Glutamatergic neuron (in vitro differentiated cells): ENCODE measurements at regions not wholly inside any gene's neighbourhood (a gene's known extent, or its start where the extent isn't known, plus 50 kb on each side); places are given as distances from the start of the nearest gene placed in this dataset.
"Not testable (repeated sequence)": the region's sequence is repeated elsewhere in the genome, so short reads cannot be mapped to it uniquely, and the experiment has no call there.

ENCODE experiments used
- DNase-seq: peaks from one replicate; pipeline ENCODE4 v3.0.0; 2022
- H3K27ac Mint-ChIP-seq: one replicate; pipeline ENCODE4 v1.8.0; 2020; ENCODE audit warnings: mild to moderate bottlenecking, mixed read lengths, inconsistent platforms; ENCODE audit not compliant: unreplicated experiment
- H3K27me3 Mint-ChIP-seq: one replicate; pipeline ENCODE4 v1.8.0; 2020; ENCODE audit warnings: mild to moderate bottlenecking, moderate library complexity, mixed read lengths, inconsistent platforms; ENCODE audit not compliant: unreplicated experiment
- H3K36me3 Mint-ChIP-seq: one replicate; pipeline ENCODE4 v1.8.0; 2020; ENCODE audit warnings: mild to moderate bottlenecking, mixed read lengths, inconsistent platforms; ENCODE audit not compliant: unreplicated experiment
- H3K4me1 Mint-ChIP-seq: one replicate; pipeline ENCODE4 v1.8.0; 2020; ENCODE audit warnings: mild to moderate bottlenecking, low read depth, mixed read lengths, inconsistent platforms; ENCODE audit not compliant: unreplicated experiment
- H3K4me3 Mint-ChIP-seq: one replicate; pipeline ENCODE4 v1.8.0; 2020; ENCODE audit warnings: mild to moderate bottlenecking, mixed read lengths, inconsistent platforms; ENCODE audit not compliant: unreplicated experiment
- H3K9me3 Mint-ChIP-seq: one replicate; pipeline ENCODE4 v1.8.0; 2020; ENCODE audit warnings: mild to moderate bottlenecking, moderate library complexity, mixed read lengths, inconsistent platforms; ENCODE audit not compliant: unreplicated experiment
- CTCF ChIP-seq: fragments of 200-600 bp; sonication (generic); IDR thresholded peaks from one replicate; pipeline ENCODE4 v1.5.0; 2021; ENCODE audit not compliant: partially characterized antibody, unreplicated experiment

- H3K9me3 Mint-ChIP-seq, result no peaks in the 10 kb centered on the region
- DNase-seq, result no peak
- no peaks in the 10 kb centered on the region for H3K4me1 Mint-ChIP-seq
- H3K27me3 Mint-ChIP-seq, result no peaks in the 10 kb centered on the region
- no peak for TF ChIP-seq CTCF
- H3K27ac Mint-ChIP-seq, result no peak overlapping the region
- H3K4me3 Mint-ChIP-seq, result no peak overlapping the region
- H3K36me3 Mint-ChIP-seq, result no peaks in the 10 kb centered on the region
These were observed 758.3 kb upstream of the DEFB115 start for GRCh38 chr20:30499123-30499522.

GRCh38 chr20:30499716-30500446, 757.6 kb upstream of the DEFB115 start:
- H3K27ac Mint-ChIP-seq, H3K9me3 Mint-ChIP-seq, H3K36me3 Mint-ChIP-seq, H3K27me3 Mint-ChIP-seq, H3K4me1 Mint-ChIP-seq, DNase-seq: not testable (repeated sequence)
- peak overlapping the region; percentile 24 for H3K4me3 Mint-ChIP-seq

GRCh38 chr20:30500447-30500820, 757.0 kb upstream of the DEFB115 start:
- H3K4me1 Mint-ChIP-seq, H3K36me3 Mint-ChIP-seq, H3K27me3 Mint-ChIP-seq, H3K9me3 Mint-ChIP-seq, H3K27ac Mint-ChIP-seq: not testable (repeated sequence)
- peak; percentile 49 for TF ChIP-seq CTCF
- DNase-seq, result peak; percentile 64
- H3K4me3 Mint-ChIP-seq, result peak overlapping the region; percentile 24

DNA sequence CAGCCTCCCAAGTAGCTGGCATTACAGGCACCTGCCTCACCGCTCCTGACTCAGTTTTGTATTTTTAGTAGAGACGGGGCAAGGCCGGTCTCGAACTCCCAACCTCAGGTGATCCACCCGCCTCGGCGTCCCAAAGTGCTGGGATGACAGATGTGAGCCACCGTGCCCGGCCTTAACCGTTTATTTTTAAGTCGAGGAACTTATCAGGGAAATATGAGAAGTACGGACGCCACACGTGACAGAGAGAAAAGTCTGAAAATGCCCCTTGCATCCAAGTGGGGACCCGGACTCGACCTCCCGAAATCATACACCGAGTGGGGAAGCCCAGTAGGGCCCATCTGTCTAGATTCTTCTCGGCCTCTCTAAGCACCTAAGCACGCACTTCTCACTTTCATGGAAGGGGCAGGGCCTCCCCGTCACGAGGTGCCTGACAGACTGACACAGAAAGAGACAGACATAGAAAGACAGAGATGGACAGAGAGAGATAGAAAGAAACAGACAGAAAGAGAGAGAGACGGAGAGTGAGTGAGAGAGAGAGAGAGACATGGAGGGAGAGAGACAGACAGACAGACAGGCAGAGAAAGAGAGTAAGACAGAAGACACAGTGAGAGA, 756.5 kb upstream of the DEFB115 start:
- Mint-ChIP-seq H3K4me1 (no peaks in the 10 kb centered on the region), H3K9me3 (no peaks in the 10 kb centered on the region), H3K4me3 (no peak overlapping the region), H3K27me3 (no peaks in the 10 kb centered on the region), H3K27ac (no peak overlapping the region), H3K36me3 (no peaks in the 10 kb centered on the region)
- DNase-seq, result no peak
- TF ChIP-seq CTCF, result no peak

DNA sequence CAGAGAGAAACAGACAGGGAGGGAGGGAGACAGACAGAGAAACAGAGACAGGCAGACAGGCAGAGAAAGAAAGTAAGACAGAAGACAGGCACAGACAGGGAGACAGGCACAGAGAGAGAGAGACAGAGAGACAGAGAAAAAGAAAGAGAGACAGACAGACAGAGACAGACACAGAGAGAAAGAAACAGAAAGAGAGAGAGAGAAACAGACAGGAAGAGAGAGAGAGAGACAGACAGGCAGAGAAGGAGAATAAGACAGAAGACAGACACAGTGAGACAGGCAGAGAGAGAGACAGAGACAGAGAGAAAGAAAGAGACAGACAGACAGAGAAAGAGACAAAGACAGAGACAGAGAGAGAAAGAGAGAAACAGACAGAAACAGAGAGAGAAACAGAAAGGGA, 754.8 kb upstream of the DEFB115 start:
- Mint-ChIP-seq H3K27me3 (no peaks in the 10 kb centered on the region), H3K4me1 (no peaks in the 10 kb centered on the region), H3K9me3 (peaks cover 2% of the 10 kb centered on the region), H3K4me3 (no peak overlapping the region), H3K27ac (no peak overlapping the region), H3K36me3 (no peaks in the 10 kb centered on the region)
- TF ChIP-seq CTCF, result no peak
- no peak for DNase-seq

DNA sequence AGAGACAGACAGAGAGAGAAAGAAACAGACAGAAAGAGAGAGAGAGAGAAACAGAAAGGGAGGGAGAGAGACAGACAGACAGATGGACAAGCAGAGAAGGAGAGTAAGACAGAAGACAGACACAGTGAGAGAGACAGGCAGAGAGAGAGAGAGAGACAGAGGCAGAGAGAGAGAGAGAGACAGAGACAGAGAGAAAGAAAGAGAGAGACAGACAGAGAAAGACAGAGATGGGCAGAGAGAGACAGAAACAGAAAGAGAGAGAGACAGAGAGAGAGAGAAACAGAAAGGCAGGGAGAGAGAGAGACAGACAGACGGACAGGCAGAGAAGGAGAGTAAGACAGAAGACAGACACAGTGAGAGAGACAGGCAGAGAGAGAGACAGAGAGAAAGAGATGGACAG, 754.3 kb upstream of the DEFB115 start:
- H3K27ac Mint-ChIP-seq, H3K27me3 Mint-ChIP-seq, H3K4me1 Mint-ChIP-seq, H3K4me3 Mint-ChIP-seq, H3K36me3 Mint-ChIP-seq, DNase-seq, H3K9me3 Mint-ChIP-seq: not testable (repeated sequence)
